Pancreas (tissue), 10 donors: ENCODE measurements at regions not wholly inside any gene's neighbourhood (a gene's known extent, or its start where the extent isn't known, plus 50 kb on each side); places are given as distances from the start of the nearest gene placed in this dataset.

ENCODE experiments used
- ATAC-seq, 4 donors: fragments of 200-7000 bp; cut with Tn5 transposase; one replicate each; pipeline versions ENCODE4 v1.8.0 to v1.9.1; 2020; ENCODE audit warnings: mild to moderate bottlenecking in 4 of 4, moderate library complexity in 4 of 4
- DNase-seq, 6 donors: peaks; one replicate each; pipeline ENCODE4 v3.0.0-alpha.2; 2020
- FAIRE-seq: peaks from 2 replicates; lab custom pipeline; 2012; peaks lifted over from hg19 to GRCh38; lab: Jason Lieb, UNC
- H3K27ac ChIP-seq, 4 donors: fragments of 200-600 bp; sonication (generic); 1 replicate in 3 of 4; 2 replicates in 1 of 4; pipeline versions ENCODE4 v1.5.0 to v1.8.0; 2020
- H3K27me3 ChIP-seq, 4 donors: fragments of 200-600 bp; one replicate each; pipeline ENCODE4 v1.8.0; 2021
- H3K36me3 ChIP-seq, 3 donors: fragments of 200-600 bp; sonication (generic) in 1 of 3; one replicate each; pipeline versions ENCODE4 v1.5.0 to v1.8.0; 2020 to 2021
- H3K4me1 ChIP-seq, 3 donors: fragments of 200-600 bp; one replicate each; pipeline ENCODE4 v1.8.0; 2021
- H3K4me3 ChIP-seq, 4 donors: fragments of 200-600 bp; sonication (generic) in 2 of 4; one replicate each; pipeline versions ENCODE4 v1.5.0 to v1.8.0; 2020 to 2021
- H3K9me3 ChIP-seq, 4 donors: fragments of 200-600 bp; one replicate each; pipeline ENCODE4 v1.8.0; 2021
- WGBS, 2 donors: extraction: QIAGEN DNeasy Blood & Tissue Kit; methylation state at CpG; one replicate each; pipeline ENCODE4 v1.1.7; 2013; 5-methylcytosine and 5-hydroxymethylcytosine counted together
- intact Hi-C, 3 donors: fragments of 100-400 bp; cut with DNase I; formaldehyde crosslinking; loops; one replicate each; pipeline versions ENCODE4 v1.11.1 to v1.14.2; 2022
- TF ChIP-seq, protein P1 (sequence below), 4 donors: fragments of 200-600 bp; sonication (generic) in 3 of 4; IDR thresholded peaks; one replicate each; pipeline versions ENCODE4 v1.5.0 to v1.8.0; 2021; ENCODE audit warnings: antibody characterized with exemption in 4 of 4
- donor health status: healthy with polysubstance abuse.
- donor health status: DM: no; HTN: no; CAD: no; lungs with moderate emphysema.
- donor health status: DM: no; HTN: no; CAD: no.
- donor health status: control.
- donor health status: control.
- donor health status: Bipolar disorder and iron deficiency.
- donor health status: DM: yes; HTN: yes; CAD: no.
- donor health status: DM: no; HTN: no; CAD: no.
- donor health status: DM: no; HTN: no; CAD: no.
- donor health status: DM: yes; HTN: yes; CAD: no.

DNA sequence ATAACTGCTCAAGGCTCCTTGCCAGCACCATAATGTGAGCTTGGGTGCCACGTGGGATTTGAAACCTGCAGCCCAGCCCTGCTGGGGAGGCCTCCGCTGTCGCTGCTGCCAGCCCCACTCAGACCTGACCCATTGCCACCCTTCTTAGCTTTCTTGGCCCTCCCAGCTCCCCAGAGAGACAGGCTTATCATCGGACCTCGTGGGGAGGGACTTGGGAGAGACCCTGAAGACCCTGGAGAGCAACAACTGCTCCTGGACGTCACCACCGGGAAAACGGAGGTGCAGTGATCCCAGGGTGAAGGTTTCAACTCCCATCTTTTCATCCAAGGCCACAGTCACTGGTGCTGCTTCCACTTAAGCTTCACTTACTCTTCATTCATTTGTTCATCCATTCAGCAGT lies 596.1 kb downstream of the PTPRU start:
- Histone ChIP-seq H3K27ac (no peak overlapping the region), H3K4me1 (no peaks in the 10 kb centered on the region), H3K4me3 (no peak overlapping the region), H3K27me3 (peaks cover 0 to 8% (median 0%) of the 10 kb centered on the region in 4 donors), H3K9me3 (no peaks in the 10 kb centered on the region), H3K36me3 (no peaks in the 10 kb centered on the region)
- TF ChIP-seq, protein P1, sequence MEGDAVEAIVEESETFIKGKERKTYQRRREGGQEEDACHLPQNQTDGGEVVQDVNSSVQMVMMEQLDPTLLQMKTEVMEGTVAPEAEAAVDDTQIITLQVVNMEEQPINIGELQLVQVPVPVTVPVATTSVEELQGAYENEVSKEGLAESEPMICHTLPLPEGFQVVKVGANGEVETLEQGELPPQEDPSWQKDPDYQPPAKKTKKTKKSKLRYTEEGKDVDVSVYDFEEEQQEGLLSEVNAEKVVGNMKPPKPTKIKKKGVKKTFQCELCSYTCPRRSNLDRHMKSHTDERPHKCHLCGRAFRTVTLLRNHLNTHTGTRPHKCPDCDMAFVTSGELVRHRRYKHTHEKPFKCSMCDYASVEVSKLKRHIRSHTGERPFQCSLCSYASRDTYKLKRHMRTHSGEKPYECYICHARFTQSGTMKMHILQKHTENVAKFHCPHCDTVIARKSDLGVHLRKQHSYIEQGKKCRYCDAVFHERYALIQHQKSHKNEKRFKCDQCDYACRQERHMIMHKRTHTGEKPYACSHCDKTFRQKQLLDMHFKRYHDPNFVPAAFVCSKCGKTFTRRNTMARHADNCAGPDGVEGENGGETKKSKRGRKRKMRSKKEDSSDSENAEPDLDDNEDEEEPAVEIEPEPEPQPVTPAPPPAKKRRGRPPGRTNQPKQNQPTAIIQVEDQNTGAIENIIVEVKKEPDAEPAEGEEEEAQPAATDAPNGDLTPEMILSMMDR (IDR thresholded peaks at IDR 0.05): no peak
- ATAC-seq (no peak), FAIRE-seq (no peak), DNase-seq (no peak)
- 57 to 60% methylated on average over 8 of the region's 8 CpGs for WGBS, 2 donors
- intact Hi-C loops: no loop called here

- H3K4me1 ChIP-seq: no peaks in the 10 kb centered on the region
- no peak for DNase-seq
- H3K36me3 ChIP-seq: no peaks in the 10 kb centered on the region
- no peak for FAIRE-seq
- H3K9me3 ChIP-seq: no peaks in the 10 kb centered on the region
- H3K4me3 ChIP-seq: no peak overlapping the region
- H3K27me3 ChIP-seq: peaks cover 0 to 11% (median 0%) of the 10 kb centered on the region in 4 donors
- intact Hi-C loops: no loop called here
- ATAC-seq: no peak
- 48 to 53% methylated on average over 7 of the region's 7 CpGs for WGBS, 2 donors
- H3K27ac ChIP-seq: no peak overlapping the region
- TF ChIP-seq, protein P1 (IDR thresholded peaks at IDR 0.05): no peak
Observed at GRCh38 chr1:29831500-29832117, 595.3 kb downstream of the PTPRU start.

DNA sequence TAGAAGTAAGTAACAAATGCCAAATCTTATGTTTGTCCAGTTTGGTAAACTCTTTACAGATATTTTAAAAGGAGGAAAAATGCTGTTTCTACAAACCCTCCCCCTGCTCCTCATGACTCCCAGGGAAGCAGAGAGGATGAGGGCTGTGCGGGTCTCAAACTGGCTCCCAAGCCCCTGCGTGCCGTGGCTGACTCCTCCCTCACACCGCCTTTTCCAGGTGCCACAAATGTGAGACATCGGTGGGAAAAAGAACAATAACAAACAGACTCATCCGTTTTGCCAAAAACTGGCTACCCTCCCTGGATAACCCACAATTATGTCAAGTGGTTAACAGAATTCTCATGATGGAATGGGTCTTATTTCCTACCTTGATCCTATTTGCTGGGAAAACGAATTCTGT lies 594.6 kb downstream of the PTPRU start:
- FAIRE-seq: no peak
- Histone ChIP-seq H3K36me3 (no peaks in the 10 kb centered on the region), H3K9me3 (no peaks in the 10 kb centered on the region), H3K27ac (no peak overlapping the region), H3K4me1 (no peaks in the 10 kb centered on the region), H3K4me3 (no peak overlapping the region), H3K27me3 (peaks cover 0 to 11% (median 0%) of the 10 kb centered on the region in 4 donors)
- DNase-seq: no peak
- intact Hi-C loops: no loop called here
- 43 to 53% methylated on average over 7 of the region's 7 CpGs for WGBS, 2 donors
- no peak for ATAC-seq
- TF ChIP-seq, protein P1 (IDR thresholded peaks at IDR 0.05): no peak

- Histone ChIP-seq H3K9me3 (no peaks in the 10 kb centered on the region), H3K4me1 (no peaks in the 10 kb centered on the region), H3K27ac (no peak overlapping the region), H3K27me3 (peaks cover 0 to 11% (median 0%) of the 10 kb centered on the region in 4 donors), H3K4me3 (no peak overlapping the region), H3K36me3 (no peaks in the 10 kb centered on the region)
- FAIRE-seq (no peak), ATAC-seq (no peak), DNase-seq (no peak)
- TF ChIP-seq, protein P1 (IDR thresholded peaks at IDR 0.05): no peak
- 44 to 48% methylated on average over 8 of the region's 8 CpGs for WGBS, 2 donors
- intact Hi-C loops: no loop called here
Observed at GRCh38 chr1:29830383-29830782, 594.1 kb downstream of the PTPRU start.
